Rectal smooth muscle tissue (tissue), 1 donor: ENCODE measurements at regions not wholly inside any gene's neighbourhood (a gene's known extent, or its start where the extent isn't known, plus 50 kb on each side); places are given as distances from the start of the nearest gene placed in this dataset.

Experiments used
- H3K27ac ChIP-seq: one replicate; pipeline ENCODE4 v1.7.0; 2013; ENCODE audit warnings: low read depth, low read length, inconsistent platforms
- H3K27me3 ChIP-seq: one replicate; pipeline ENCODE4 v1.7.0; 2013; ENCODE audit warnings: low read length; ENCODE audit not compliant: control insufficient read depth, insufficient read depth
- H3K36me3 ChIP-seq: one replicate; pipeline ENCODE4 v1.7.0; 2013; ENCODE audit warnings: low read length; ENCODE audit not compliant: control insufficient read depth, insufficient read depth
- H3K4me1 ChIP-seq: one replicate; pipeline ENCODE4 v1.7.0; 2013; ENCODE audit warnings: low read length; ENCODE audit not compliant: control insufficient read depth, insufficient read depth
- H3K4me3 ChIP-seq: one replicate; pipeline ENCODE4 v1.7.0; 2013; ENCODE audit warnings: low read length
- H3K9ac ChIP-seq: one replicate; pipeline ENCODE4 v1.7.0; 2013; ENCODE audit warnings: low read length

GRCh38 chr12:91792597-91792996 lies 353.0 kb downstream of the BTG1 start:
- Histone ChIP-seq H3K4me1 (no peaks in the 10 kb centered on the region), H3K36me3 (no peaks in the 10 kb centered on the region), H3K9ac (no peak overlapping the region), H3K4me3 (no peak overlapping the region), H3K27me3 (no peaks in the 10 kb centered on the region), H3K27ac (no peak overlapping the region)

GRCh38 chr12:91786499-91787272 lies 359.0 kb downstream of the BTG1 start:
- no peak overlapping the region for H3K27ac ChIP-seq
- no peak overlapping the region for H3K4me3 ChIP-seq
- H3K4me1 ChIP-seq: no peaks in the 10 kb centered on the region

GRCh38 chr12:91785655-91786498 lies 359.8 kb downstream of the BTG1 start:
- H3K4me3 ChIP-seq: no peak overlapping the region
- no peak overlapping the region for H3K9ac ChIP-seq
- H3K27ac ChIP-seq: no peak overlapping the region
- no peaks in the 10 kb centered on the region for H3K36me3 ChIP-seq
- H3K27me3 ChIP-seq: no peaks in the 10 kb centered on the region
- H3K4me1 ChIP-seq: no peaks in the 10 kb centered on the region

More at GRCh38 chr12:91786499-91787272, 359.0 kb downstream of the BTG1 start:
- Histone ChIP-seq H3K9ac (no peak overlapping the region), H3K36me3 (no peaks in the 10 kb centered on the region), H3K27me3 (no peaks in the 10 kb centered on the region)

GRCh38 chr12:91781114-91781513 lies 364.5 kb downstream of the BTG1 start:
- Histone ChIP-seq H3K4me1 (peaks cover 2% of the 10 kb centered on the region), H3K36me3 (no peaks in the 10 kb centered on the region), H3K4me3 (no peak overlapping the region), H3K9ac (no peak overlapping the region), H3K27ac (no peak overlapping the region), H3K27me3 (no peaks in the 10 kb centered on the region)

GRCh38 chr12:91778938-91779400 lies 366.7 kb downstream of the BTG1 start:
- H3K4me1 ChIP-seq: peaks cover 3% of the 10 kb centered on the region
- H3K27me3 ChIP-seq: no peaks in the 10 kb centered on the region
- H3K36me3 ChIP-seq: no peaks in the 10 kb centered on the region
- no peak overlapping the region for H3K4me3 ChIP-seq
- no peak overlapping the region for H3K9ac ChIP-seq
- peak overlapping the region; percentile 43 for H3K27ac ChIP-seq

- no peak overlapping the region for H3K4me3 ChIP-seq
- no peaks in the 10 kb centered on the region for H3K27me3 ChIP-seq
- no peaks in the 10 kb centered on the region for H3K36me3 ChIP-seq
- H3K4me1 ChIP-seq: peaks cover 4% of the 10 kb centered on the region
- H3K27ac ChIP-seq: peak overlapping the region; percentile 43
- H3K9ac ChIP-seq: no peak overlapping the region
Measured at GRCh38 chr12:91778091-91778832, 367.4 kb downstream of the BTG1 start.

- H3K4me1 ChIP-seq: peaks cover 4% of the 10 kb centered on the region
- H3K27me3 ChIP-seq: no peaks in the 10 kb centered on the region
- no peak overlapping the region for H3K9ac ChIP-seq
- H3K4me3 ChIP-seq: no peak overlapping the region
- no peaks in the 10 kb centered on the region for H3K36me3 ChIP-seq
- no peak overlapping the region for H3K27ac ChIP-seq
Measured at GRCh38 chr12:91777268-91777992, 368.2 kb downstream of the BTG1 start.

GRCh38 chr12:91774434-91774921 lies 371.2 kb downstream of the BTG1 start:
- H3K9ac ChIP-seq: no peak overlapping the region
- H3K27ac ChIP-seq: no peak overlapping the region
- H3K27me3 ChIP-seq: no peaks in the 10 kb centered on the region
- peaks cover 4% of the 10 kb centered on the region for H3K4me1 ChIP-seq
- peak overlapping the region; percentile 39 for H3K4me3 ChIP-seq
- no peaks in the 10 kb centered on the region for H3K36me3 ChIP-seq

GRCh38 chr12:91773749-91774429 lies 371.8 kb downstream of the BTG1 start:
- no peak overlapping the region for H3K9ac ChIP-seq
- no peaks in the 10 kb centered on the region for H3K27me3 ChIP-seq
- H3K36me3 ChIP-seq: no peaks in the 10 kb centered on the region
- peaks cover 4% of the 10 kb centered on the region for H3K4me1 ChIP-seq
- peak overlapping the region; percentile 39 for H3K4me3 ChIP-seq
- H3K27ac ChIP-seq: no peak overlapping the region

GRCh38 chr12:91772411-91772810 lies 373.2 kb downstream of the BTG1 start:
- Histone ChIP-seq H3K4me3 (no peak overlapping the region), H3K36me3 (no peaks in the 10 kb centered on the region), H3K27me3 (no peaks in the 10 kb centered on the region), H3K9ac (no peak overlapping the region), H3K27ac (no peak overlapping the region), H3K4me1 (peaks cover 2% of the 10 kb centered on the region)

- H3K36me3 ChIP-seq: no peaks in the 10 kb centered on the region
- no peaks in the 10 kb centered on the region for H3K27me3 ChIP-seq
- H3K9ac ChIP-seq: no peak overlapping the region
- H3K4me1 ChIP-seq: peaks cover 2% of the 10 kb centered on the region
- H3K4me3 ChIP-seq: no peak overlapping the region
- H3K27ac ChIP-seq: no peak overlapping the region
Measured at GRCh38 chr12:91769736-91770135, 375.9 kb downstream of the BTG1 start.
